Ishikawa (cell line): ENCODE measurements at regions not wholly inside any gene's neighbourhood (a gene's known extent, or its start where the extent isn't known, plus 50 kb on each side); places are given as distances from the start of the nearest gene placed in this dataset.

Source experiments
- CEBPB ChIP-seq: IDR thresholded peaks from 2 replicates; pipeline ENCODE4 v1.6.1; 2012
- CREB1 ChIP-seq: IDR thresholded peaks from 2 replicates; pipeline ENCODE4 v1.6.1; 2012; ENCODE audit warnings: low read depth
- EGR1 ChIP-seq: IDR thresholded peaks from 2 replicates; pipeline ENCODE4 v1.6.1; 2012
- EP300 ChIP-seq: IDR thresholded peaks from 2 replicates; pipeline ENCODE4 v1.6.1; 2012; ENCODE audit warnings: borderline replicate concordance
- FOXM1 ChIP-seq: IDR thresholded peaks from 2 replicates; pipeline ENCODE4 v1.6.1; 2012; ENCODE audit warnings: low read depth, borderline replicate concordance
- MAX ChIP-seq: IDR thresholded peaks from 2 replicates; pipeline ENCODE4 v1.6.1; 2012
- NFIC ChIP-seq: IDR thresholded peaks from 2 replicates; pipeline ENCODE4 v1.6.1; 2012
- RAD21 ChIP-seq: IDR thresholded peaks from 2 replicates; pipeline ENCODE4 v1.6.1; 2012; ENCODE audit warnings: low read depth
- REST ChIP-seq: IDR thresholded peaks from 2 replicates; pipeline ENCODE4 v1.6.1; 2012; ENCODE audit warnings: low read depth, mild to moderate bottlenecking
- TAF1 ChIP-seq: IDR thresholded peaks from 2 replicates; pipeline ENCODE4 v1.6.1; 2012; ENCODE audit warnings: low read depth, mild to moderate bottlenecking
- TCF12 ChIP-seq: IDR thresholded peaks from 2 replicates; pipeline ENCODE4 v1.6.1; 2012; ENCODE audit warnings: low read depth
- TEAD4 ChIP-seq: IDR thresholded peaks from 2 replicates; pipeline ENCODE4 v1.6.1; 2012
- USF1 ChIP-seq: IDR thresholded peaks from 2 replicates; pipeline ENCODE4 v1.6.1; 2012
- YY1 ChIP-seq: IDR thresholded peaks from 2 replicates; pipeline ENCODE4 v1.6.1; 2012; ENCODE audit warnings: low read depth
- ZBTB7A ChIP-seq: IDR thresholded peaks from 2 replicates; pipeline ENCODE4 v1.6.1; 2012; ENCODE audit warnings: low read depth

GRCh38 chr4:162791226-162791625 is 375.5 kb downstream of the NAF1 start:
- TF ChIP-seq YY1 = no peak
- no peak for TF ChIP-seq EP300
- TF ChIP-seq TEAD4 = no peak
- TF ChIP-seq MAX = no peak
- no peak for TF ChIP-seq CEBPB
- TF ChIP-seq FOXM1 = no peak

GRCh38 chr4:162787120-162787519 is 379.6 kb downstream of the NAF1 start:
- TF ChIP-seq MAX = no peak
- no peak for TF ChIP-seq CREB1
- no peak for TF ChIP-seq TCF12
- no peak for TF ChIP-seq EGR1
- TF ChIP-seq TEAD4 = no peak
- TF ChIP-seq USF1 = no peak
- TF ChIP-seq TAF1 = no peak
- no peak for TF ChIP-seq FOXM1
- no peak for TF ChIP-seq ZBTB7A
- TF ChIP-seq REST = no peak
- no peak for TF ChIP-seq YY1

- no peak for TF ChIP-seq REST
- TF ChIP-seq YY1 = no peak
- TF ChIP-seq EGR1 = no peak
- TF ChIP-seq CEBPB = no peak
- TF ChIP-seq TAF1 = no peak
- TF ChIP-seq FOXM1 = no peak
- no peak for TF ChIP-seq MAX
- TF ChIP-seq USF1 = no peak
These were observed 383.7 kb downstream of the NAF1 start for GRCh38 chr4:162782778-162783525.

- no peak for TF ChIP-seq CEBPB
- TF ChIP-seq TEAD4 = no peak
- no peak for TF ChIP-seq CREB1
- no peak for TF ChIP-seq TAF1
- TF ChIP-seq TCF12 = no peak
- no peak for TF ChIP-seq EP300
- no peak for TF ChIP-seq NFIC
- TF ChIP-seq EGR1 = no peak
- TF ChIP-seq ZBTB7A = no peak
- no peak for TF ChIP-seq FOXM1
- TF ChIP-seq USF1 = no peak
- TF ChIP-seq RAD21 = no peak
- TF ChIP-seq MAX = no peak
- no peak for TF ChIP-seq REST
These were observed 384.5 kb downstream of the NAF1 start for GRCh38 chr4:162782096-162782777.
